Bronchial epithelial cell (primary cell): ENCODE measurements at regions not wholly inside any gene's neighbourhood (a gene's known extent, or its start where the extent isn't known, plus 50 kb on each side); places are given as distances from the start of the nearest gene placed in this dataset.
A peak's percentile ranks its signal among the peaks of the same experiment; 100 is the strongest.

ENCODE experiments used
- DNase-seq: peaks from one replicate; pipeline ENCODE4 v3.0.0-alpha.2; 2010; ENCODE audit warnings: low read depth
- FAIRE-seq: peaks from 2 replicates; lab custom pipeline; 2011; peaks lifted over from hg19 to GRCh38; lab: Jason Lieb, UNC
- H3K27me3 ChIP-seq: 2 replicates; pipeline ENCODE4 v1.5.1; 2011; ENCODE audit warnings: low read length; ENCODE audit not compliant: control insufficient read depth, insufficient read depth
- H3K36me3 ChIP-seq: 2 replicates; pipeline ENCODE4 v1.5.1; 2011; ENCODE audit warnings: low read length; ENCODE audit not compliant: control insufficient read depth, insufficient read depth
- H3K4me3 ChIP-seq: 2 replicates; pipeline ENCODE4 v1.5.1; 2011; ENCODE audit warnings: mild to moderate bottlenecking, low read depth, low read length, control low read depth
- CTCF ChIP-seq: IDR thresholded peaks from 2 replicates; pipeline ENCODE4 v1.5.1; 2011; ENCODE audit warnings: mild to moderate bottlenecking, moderate library complexity, low read length, control low read depth, inconsistent platforms; ENCODE audit not compliant: insufficient read depth, severe bottlenecking

DNA sequence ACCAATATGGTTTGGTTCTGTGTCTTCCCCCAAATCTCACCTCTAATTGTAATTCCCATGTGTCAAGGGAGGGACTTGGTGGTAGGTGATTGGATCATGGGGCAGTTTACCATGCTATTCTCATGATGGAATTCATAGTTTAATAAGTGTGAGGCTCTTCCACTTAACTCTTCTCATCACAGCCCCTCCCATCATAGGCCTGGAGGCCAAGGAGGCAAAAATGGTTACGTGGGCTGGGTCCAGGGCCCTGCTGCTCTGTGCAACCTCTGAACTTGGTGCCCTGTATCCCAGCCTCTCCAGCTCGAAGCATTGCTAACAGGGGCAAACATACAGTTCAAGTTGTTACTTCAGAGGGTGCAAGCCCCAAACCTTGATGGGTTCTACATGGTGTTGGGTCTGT lies 232.7 kb downstream of the ADGRG6 start:
- Histone ChIP-seq H3K4me3 (no peak overlapping the region), H3K27me3 (no peaks in the 10 kb centered on the region), H3K36me3 (no peaks in the 10 kb centered on the region)
- FAIRE-seq (no peak), DNase-seq (no peak)
- TF ChIP-seq CTCF = no peak

DNA sequence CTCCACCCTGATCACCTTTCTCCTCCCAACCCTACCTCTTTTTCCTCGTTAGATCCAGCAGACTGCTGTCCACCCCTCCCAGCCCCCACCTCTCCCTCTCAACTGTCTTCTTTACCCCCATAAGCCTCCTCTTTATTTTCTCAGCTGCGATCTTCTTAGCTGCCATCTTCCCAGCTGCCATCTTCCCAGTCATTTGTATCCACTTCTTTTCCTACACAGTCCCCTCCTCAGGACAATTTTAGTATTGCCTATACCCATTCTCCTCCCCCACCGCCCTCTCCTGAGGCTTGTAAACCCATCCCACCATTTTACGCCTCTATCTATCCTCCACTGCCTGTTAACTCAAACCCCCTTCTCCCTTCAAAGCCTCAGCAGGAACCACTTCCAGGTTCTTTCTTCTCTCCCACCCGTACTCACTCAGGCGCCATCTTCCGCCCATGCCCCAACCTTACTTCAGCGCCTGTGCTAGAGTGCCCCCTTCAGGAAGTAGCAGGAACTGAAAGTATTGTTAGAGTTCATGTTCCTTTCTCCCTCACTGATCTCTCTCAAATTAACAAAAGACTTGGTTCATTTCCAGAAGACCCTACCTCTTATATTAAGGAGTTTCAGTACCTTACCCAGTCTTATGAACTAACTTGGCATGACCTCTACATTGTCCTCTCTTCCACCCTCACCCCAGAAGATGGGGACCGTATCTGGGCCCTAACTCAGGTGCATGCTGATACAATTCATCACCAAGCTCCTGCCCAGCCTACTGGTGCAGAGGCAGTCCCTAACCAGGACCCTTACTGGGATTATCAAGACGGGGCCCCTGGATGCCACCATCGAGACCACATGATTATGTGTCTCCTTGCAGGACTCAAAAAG lies 236.0 kb downstream of the ADGRG6 start:
- Histone ChIP-seq H3K4me3 (no peak overlapping the region), H3K27me3 (no peaks in the 10 kb centered on the region), H3K36me3 (no peaks in the 10 kb centered on the region)
- FAIRE-seq = no peak
- DNase-seq = peak; percentile 32
- TF ChIP-seq CTCF = peak; percentile 73

DNA sequence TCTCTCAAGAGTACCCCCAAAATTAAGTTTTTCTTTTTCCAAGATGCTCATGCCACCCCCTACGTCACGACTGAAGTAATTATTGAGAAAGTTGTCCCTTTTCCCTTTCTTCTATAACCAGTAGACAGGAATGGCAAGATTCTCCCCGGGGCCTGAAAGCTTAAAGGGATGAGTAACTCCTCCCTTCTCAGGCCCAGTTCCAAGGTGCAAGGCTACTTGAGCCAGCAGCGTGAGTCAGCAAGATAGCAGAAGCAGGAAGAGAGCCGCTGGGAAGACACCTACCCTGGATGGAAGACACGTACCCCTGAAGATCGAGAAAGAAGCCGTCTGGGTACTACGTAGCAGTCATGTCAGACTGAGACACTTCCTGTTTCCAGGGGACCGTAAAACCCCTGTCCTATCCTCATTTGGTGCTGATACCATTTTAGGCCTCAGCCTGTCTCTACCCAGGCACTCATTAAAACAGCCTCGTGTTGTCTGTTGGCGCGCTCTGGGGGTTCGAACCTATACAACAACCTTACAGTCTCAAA lies 241.0 kb downstream of the ADGRG6 start:
- no peak overlapping the region for H3K4me3 ChIP-seq
- no peak for FAIRE-seq
- H3K27me3 ChIP-seq = no peaks in the 10 kb centered on the region

GRCh38 chr6:142543606-142544005 lies 241.8 kb downstream of the ADGRG6 start:
- Histone ChIP-seq H3K36me3 (no peaks in the 10 kb centered on the region), H3K4me3 (no peak overlapping the region), H3K27me3 (no peaks in the 10 kb centered on the region)
- FAIRE-seq (no peak), DNase-seq (no peak)
- TF ChIP-seq CTCF = no peak

More for the DNA sequence above, 241.0 kb downstream of the ADGRG6 start:
- H3K36me3 ChIP-seq = no peaks in the 10 kb centered on the region
- DNase-seq = peak; percentile 70
- no peak for TF ChIP-seq CTCF

GRCh38 chr6:142544199-142544838 lies 242.5 kb downstream of the ADGRG6 start:
- FAIRE-seq = no peak
- DNase-seq = no peak
- Histone ChIP-seq H3K4me3 (no peak overlapping the region), H3K27me3 (no peaks in the 10 kb centered on the region), H3K36me3 (no peaks in the 10 kb centered on the region)
- no peak for TF ChIP-seq CTCF
